ENCODE measurements at regions not wholly inside any gene's neighbourhood (a gene's known extent, or its start where the extent isn't known, plus 50 kb on each side); places are given as distances from the start of the nearest gene placed in this dataset.

GRCh38 chr12:28027947-28028724 lies 55.6 kb upstream of the PTHLH start:
- TF ChIP-seq CTCF (IDR thresholded peaks at IDR 0.05) (no peak), POLR2A (IDR thresholded peaks at IDR 0.05) (no peak)

All from testis (tissue), 2 donors.